K562 (cell line): ENCODE measurements at regions not wholly inside any gene's neighbourhood (a gene's known extent, or its start where the extent isn't known, plus 50 kb on each side); places are given as distances from the start of the nearest gene placed in this dataset.

Source experiments
- ATAC-seq: fragments of 200-7000 bp; cut with Tn5 transposase; 3 replicates; pipeline ENCODE4 v1.9.1; 2020; ENCODE audit warnings: moderate library complexity
- BruUV-seq: library from RNA; stranded (reverse); fragments of 400-500 nt; replicated peaks from 2 replicates; lab custom pipeline; 2021; lab: Mats Ljungman, UMichigan
- CTCF ChIA-PET: fragments of 300-600 bp; formaldehyde crosslinking; extraction: SDS; loops from one replicate; lab custom pipeline; 2021; ENCODE audit warnings: low intra/inter-chr PET ratio; lab: Yijun Ruan, JAX
- POLR2A ChIA-PET: fragments of 300-600, 350-650 bp; sonication (Branson Sonifier 250); formaldehyde crosslinking; extraction: SDS; loops from one replicate; lab custom pipeline; 2021; ENCODE audit warnings: antibody characterized with exemption, inconsistent platforms; lab: Yijun Ruan, JAX
- DNase-seq, 4 experiments: peaks; one replicate each; pipeline versions ENCODE4 v3.0.0 to v3.0.0-alpha.2; 2011 to 2018; ENCODE audit warnings: low spot score in 3 of 4, mixed read lengths in 3 of 4; ENCODE audit errors: extremely low read depth in 1 of 4
- FAIRE-seq: peaks from 2 replicates; lab custom pipeline; 2011; peaks lifted over from hg19 to GRCh38; lab: Jason Lieb, UNC
- H2AFZ ChIP-seq: 2 replicates; pipeline ENCODE4 v1.6.0; 2011; ENCODE audit warnings: low read depth, low read length, control low read depth, inconsistent platforms
- H3K27ac ChIP-seq: fragments of 200-600 bp; 3 replicates; pipeline ENCODE4 v1.8.0; 2011; ENCODE audit warnings: low read depth, mild to moderate bottlenecking, control low read depth, inconsistent platforms, low read length, moderate library complexity, mixed read lengths; ENCODE audit errors: extremely low read depth
- H3K27me3 ChIP-seq, 2 experiments: fragments of 300-600 bp in 1 of 2; 2 replicates in 1 of 2; 3 replicates in 1 of 2; pipeline versions ENCODE4 v1.6.0 to v1.8.0; 2011; ENCODE audit warnings: inconsistent platforms in 2 of 2, low read length in 2 of 2, mild to moderate bottlenecking in 1 of 2, mixed read lengths in 1 of 2, moderate library complexity in 1 of 2; ENCODE audit not compliant: control insufficient read depth in 2 of 2, insufficient read depth in 2 of 2
- H3K36me3 ChIP-seq: fragments of 300-600 bp; 3 replicates; pipeline ENCODE4 v1.8.0; 2011; ENCODE audit warnings: mild to moderate bottlenecking, low read length, inconsistent platforms; ENCODE audit not compliant: control insufficient read depth, insufficient read depth
- H3K4me1 ChIP-seq, 2 experiments: fragments of 200-600 bp in 1 of 2; replicated peaks in 1 of 2; 2 replicates in 1 of 2; 3 replicates in 1 of 2; pipeline versions ENCODE4 v1.5.1 to v1.8.0; 2011; ENCODE audit warnings: inconsistent platforms in 2 of 2, low read length in 2 of 2, mild to moderate bottlenecking in 1 of 2, mixed read lengths in 1 of 2, moderate library complexity in 1 of 2; ENCODE audit not compliant: control insufficient read depth in 2 of 2, insufficient read depth in 2 of 2
- H3K4me2 ChIP-seq: 2 replicates; pipeline ENCODE4 v1.6.1; 2011; ENCODE audit warnings: low read length, control low read depth, inconsistent platforms, mixed read lengths; ENCODE audit not compliant: insufficient read depth
- H3K4me3 ChIP-seq: fragments of 200-600 bp; sonication (generic), shearing (Covaris generic); 2 replicates; pipeline ENCODE4 v1.5.1; 2016; ENCODE audit warnings: control low read depth, inconsistent platforms
- H3K79me2 ChIP-seq: fragments of 200-600 bp; 3 replicates; pipeline ENCODE4 v1.8.0; 2011; ENCODE audit warnings: low read length, inconsistent platforms; ENCODE audit not compliant: control insufficient read depth, insufficient read depth
- H3K9ac ChIP-seq, 2 experiments: 2 replicates each; pipeline versions ENCODE4 v1.6.0 to v1.6.1; 2011; ENCODE audit warnings: low read depth in 2 of 2, low read length in 2 of 2, control low read depth in 1 of 2, inconsistent platforms in 1 of 2, mild to moderate bottlenecking in 1 of 2, mixed read lengths in 1 of 2; ENCODE audit not compliant: insufficient read depth in 1 of 2
- H3K9me1 ChIP-seq: one replicate; pipeline ENCODE4 v1.6.0; 2011; ENCODE audit warnings: inconsistent platforms, mild to moderate bottlenecking, low read length, moderate library complexity; ENCODE audit not compliant: control insufficient read depth, insufficient read depth
- H3K9me3 ChIP-seq: replicated peaks from 2 replicates; pipeline ENCODE4 v1.5.1; 2011; ENCODE audit warnings: low read depth, low read length, inconsistent platforms; ENCODE audit not compliant: control insufficient read depth, insufficient read depth
- H4K20me1 ChIP-seq: replicated peaks from 2 replicates; pipeline ENCODE4 v1.6.1; 2011; ENCODE audit warnings: low read length, inconsistent platforms, mixed read lengths; ENCODE audit not compliant: control insufficient read depth, insufficient read depth
- ATF4 ChIP-seq: fragments of 450-650 bp; formaldehyde crosslinking; IDR thresholded peaks from 2 replicates; pipeline ENCODE4 v1.4.0; 2022; ENCODE audit warnings: mild to moderate bottlenecking, moderate library complexity
- FOS ChIP-seq: IDR thresholded peaks from 3 replicates; pipeline ENCODE4 v1.6.1; 2011; ENCODE audit not compliant: insufficient read length; ENCODE audit errors: extremely low read depth
- GTF2F1 ChIP-seq: IDR thresholded peaks from 2 replicates; pipeline ENCODE4 v1.6.1; 2011; ENCODE audit warnings: low read depth, low read length, improper control_type of control experiment
- MEF2A ChIP-seq: IDR thresholded peaks from 2 replicates; pipeline ENCODE4 v1.6.1; 2011; ENCODE audit warnings: low read depth, mild to moderate bottlenecking, low read length, moderate library complexity; ENCODE audit not compliant: control insufficient read depth
- MXD1 ChIP-seq: fragments of 250-450 bp; sonication (Bioruptor Pico); IDR thresholded peaks from 2 replicates; pipeline ENCODE4 v1.8.0; 2021; ENCODE audit warnings: borderline replicate concordance, mild to moderate bottlenecking, moderate library complexity; ENCODE audit not compliant: poor library complexity, severe bottlenecking
- NR4A1 ChIP-seq, 2 experiments: fragments of 250-450 bp in 1 of 2; fragments of 450-650 bp in 1 of 2; sonication (Bioruptor Pico) in 1 of 2; IDR thresholded peaks; 2 replicates each; pipeline versions ENCODE4 v1.4.0 to v1.6.1; 2016 to 2020; ENCODE audit warnings: mild to moderate bottlenecking in 2 of 2, missing compliant biosample characterization in 1 of 2, missing genetic modification characterization in 1 of 2, moderate library complexity in 1 of 2
- SAFB ChIP-seq: fragments of 200-400 bp; formaldehyde crosslinking; IDR thresholded peaks from 2 replicates; pipeline ENCODE4 v1.6.1; 2017; ENCODE audit warnings: low read depth, low read length, borderline replicate concordance
- SMARCB1 ChIP-seq: IDR thresholded peaks from 2 replicates; pipeline ENCODE4 v1.6.1; 2011; ENCODE audit warnings: improper control_type of control experiment, low read depth; ENCODE audit not compliant: insufficient read length
- SPI1 ChIP-seq: IDR thresholded peaks from 2 replicates; pipeline ENCODE4 v1.6.1; 2011; ENCODE audit warnings: low read depth, low read length, control low read depth, borderline replicate concordance
- ZBTB33 ChIP-seq: sonication (generic); formaldehyde crosslinking; IDR thresholded peaks from 2 replicates; pipeline ENCODE4 v1.8.1; 2023; ENCODE audit warnings: mild to moderate bottlenecking, missing genetic modification reagents
- ZNF23 ChIP-seq: fragments of 250-450 bp; sonication (Bioruptor Pico); IDR thresholded peaks from 2 replicates; pipeline ENCODE4 v1.4.0; 2020; ENCODE audit warnings: mild to moderate bottlenecking
- ZNF354B ChIP-seq: fragments of 250-450 bp; sonication (Bioruptor Pico); IDR thresholded peaks from 2 replicates; pipeline ENCODE4 v1.4.0; 2020
- ZNF395 ChIP-seq: fragments of 200-800 bp; sonication (Bioruptor generic); IDR thresholded peaks from 2 replicates; pipeline ENCODE4 v1.6.1; 2017; ENCODE audit warnings: missing genetic modification characterization, missing compliant biosample characterization
- ZNF408 ChIP-seq: fragments of 250-450 bp; sonication (Bioruptor Pico); IDR thresholded peaks from 2 replicates; pipeline ENCODE4 v1.4.0; 2020; ENCODE audit warnings: low read depth, mild to moderate bottlenecking, moderate library complexity
- ZNF511 ChIP-seq: sonication (generic); formaldehyde crosslinking; IDR thresholded peaks from 2 replicates; pipeline ENCODE4 v1.8.0; 2022; ENCODE audit warnings: mild to moderate bottlenecking, missing genetic modification reagents
- ZNF740 ChIP-seq, 3 experiments: fragments of 200-800 bp in 1 of 3; sonication (Bioruptor generic) in 1 of 3; sonication (generic) in 1 of 3; formaldehyde crosslinking in 1 of 3; IDR thresholded peaks; 2 replicates each; pipeline versions ENCODE4 v1.6.1 to v1.8.0; 2016 to 2022; ENCODE audit warnings: mild to moderate bottlenecking in 2 of 3, missing compliant biosample characterization in 2 of 3, missing genetic modification characterization in 2 of 3, missing genetic modification reagents in 1 of 3
- WGBS: fragments of 100-300 bp; shearing (Covaris generic); methylation state at CpG from one replicate; pipeline ENCODE4 v1.1.6; 2016; ENCODE audit warnings: low coverage, mixed read lengths; ENCODE audit not compliant: insufficient coverage; ENCODE audit errors: missing lambda C conversion rate; 5-methylcytosine and 5-hydroxymethylcytosine counted together
- in situ Hi-C: fragments of 300-500 bp; cut with MboI; formaldehyde crosslinking; loops from 4 replicates; pipeline ENCODE4 v1.15.0; 2018; ENCODE audit warnings: inconsistent platforms, mixed read lengths
- intact Hi-C: fragments of 100-400 bp; cut with micrococcal nuclease; formaldehyde crosslinking; loops from 2 replicates; pipeline ENCODE4 v1.14.2; 2022

- Histone ChIP-seq H3K9me3 (no peaks in the 10 kb centered on the region), H3K79me2 (no peaks in the 10 kb centered on the region), H3K36me3 (no peaks in the 10 kb centered on the region), H3K4me1 (no peaks in the 10 kb centered on the region), H3K27me3 (peaks cover 5 to 7% of the 10 kb centered on the region in 2 experiments; a peak in 2 of 5 replicates), H3K4me2 (no peak overlapping the region), H3K27ac (no peak overlapping the region), H4K20me1 (no peaks in the 10 kb centered on the region), H2AFZ (no peak overlapping the region), H3K4me3 (no peak overlapping the region), H3K9me1 (no peaks in the 10 kb centered on the region), H3K9ac (no peak overlapping the region)
- no TSS peak for BruUV-seq
- CTCF ChIA-PET, result no interaction called here
- WGBS, result 0% methylated on average over 1 of the region's 1 CpG
- in situ Hi-C loops (no loop called here), intact Hi-C loops (no loop called here)
- POLR2A ChIA-PET, result no interaction called here
- DNase-seq (no peak), ATAC-seq (no peak), FAIRE-seq (no peak)
- TF ChIP-seq SPI1 (no peak), NR4A1 (CRISPR knock-in tag; IDR thresholded peaks at IDR 0.05) (no peak), NR4A1 (tag; IDR thresholded peaks at IDR 0.05) (no peak), ZBTB33 (no peak), SMARCB1 (no peak), ZNF740 (CRISPR knock-in tag; IDR thresholded peaks at IDR 0.05) (no peak), ZNF740 (tag; IDR thresholded peaks at IDR 0.05) (no peak), ZNF354B (CRISPR knock-in tag) (no peak), ZNF408 (CRISPR knock-in tag) (no peak), ZNF395 (CRISPR knock-in tag) (no peak), ZNF511 (no peak), SAFB (no peak), MXD1 (CRISPR knock-in tag) (no peak), MEF2A (no peak), FOS (no peak), ATF4 (CRISPR knock-in tag) (no peak), GTF2F1 (no peak), ZNF23 (CRISPR knock-in tag) (no peak)
These were observed 163.8 kb upstream of the ATP11B start for GRCh38 chr3:182629521-182629920.
